ENCODE measurements at regions not wholly inside any gene's neighbourhood (a gene's known extent, or its start where the extent isn't known, plus 50 kb on each side); places are given as distances from the start of the nearest gene placed in this dataset.

- TF ChIP-seq, protein P1, sequence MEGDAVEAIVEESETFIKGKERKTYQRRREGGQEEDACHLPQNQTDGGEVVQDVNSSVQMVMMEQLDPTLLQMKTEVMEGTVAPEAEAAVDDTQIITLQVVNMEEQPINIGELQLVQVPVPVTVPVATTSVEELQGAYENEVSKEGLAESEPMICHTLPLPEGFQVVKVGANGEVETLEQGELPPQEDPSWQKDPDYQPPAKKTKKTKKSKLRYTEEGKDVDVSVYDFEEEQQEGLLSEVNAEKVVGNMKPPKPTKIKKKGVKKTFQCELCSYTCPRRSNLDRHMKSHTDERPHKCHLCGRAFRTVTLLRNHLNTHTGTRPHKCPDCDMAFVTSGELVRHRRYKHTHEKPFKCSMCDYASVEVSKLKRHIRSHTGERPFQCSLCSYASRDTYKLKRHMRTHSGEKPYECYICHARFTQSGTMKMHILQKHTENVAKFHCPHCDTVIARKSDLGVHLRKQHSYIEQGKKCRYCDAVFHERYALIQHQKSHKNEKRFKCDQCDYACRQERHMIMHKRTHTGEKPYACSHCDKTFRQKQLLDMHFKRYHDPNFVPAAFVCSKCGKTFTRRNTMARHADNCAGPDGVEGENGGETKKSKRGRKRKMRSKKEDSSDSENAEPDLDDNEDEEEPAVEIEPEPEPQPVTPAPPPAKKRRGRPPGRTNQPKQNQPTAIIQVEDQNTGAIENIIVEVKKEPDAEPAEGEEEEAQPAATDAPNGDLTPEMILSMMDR (IDR thresholded peaks at IDR 0.05), result no peak
- TF ChIP-seq POLR2A (IDR thresholded peaks at IDR 0.05) (no peak), EP300 (IDR thresholded peaks at IDR 0.05) (no peak)
Observed at GRCh38 chr9:105959531-105959930, 265.2 kb downstream of the TMEM38B start.
